IMR-90 (cell line): ENCODE measurements at regions not wholly inside any gene's neighbourhood (a gene's known extent, or its start where the extent isn't known, plus 50 kb on each side); places are given as distances from the start of the nearest gene placed in this dataset.

Experiments used
- ATAC-seq: fragments of 200-7000 bp; cut with Tn5 transposase; 2 replicates; pipeline ENCODE4 v1.9.1; 2020; ENCODE audit warnings: low read depth, mild to moderate bottlenecking, moderate library complexity
- BruUV-seq: library from RNA; stranded (reverse); fragments of 400-500 nt; replicated peaks from 2 replicates; lab custom pipeline; 2021; lab: Mats Ljungman, UMichigan
- CTCF ChIA-PET: fragments of 300-600 bp; formaldehyde crosslinking; extraction: SDS; loops from one replicate; lab custom pipeline; 2021; ENCODE audit warnings: antibody characterized with exemption; lab: Yijun Ruan, JAX
- POLR2A ChIA-PET: fragments of 300-600 bp; sonication (Branson Sonifier 250); formaldehyde crosslinking; loops from one replicate; lab custom pipeline; 2022; ENCODE audit warnings: antibody characterized with exemption; ENCODE audit not compliant: unreplicated experiment; lab: Charles Lee
- DNase-seq: peaks from one replicate; pipeline ENCODE4 v3.0.0; 2013
- H2AFZ ChIP-seq: replicated peaks from 2 replicates; pipeline ENCODE3; 2013; ENCODE audit warnings: low read length, mild to moderate bottlenecking; ENCODE audit not compliant: poor library complexity
- H2AK5ac ChIP-seq: 2 replicates; pipeline ENCODE4 v1.6.1; 2013; ENCODE audit warnings: low read depth, low read length, inconsistent platforms
- H2AK9ac ChIP-seq: replicated peaks from 2 replicates; pipeline ENCODE3; 2013; ENCODE audit warnings: mild to moderate bottlenecking, low read depth, low read length, moderate library complexity; ENCODE audit not compliant: poor library complexity
- H2BK120ac ChIP-seq: 2 replicates; pipeline ENCODE4 v1.6.1; 2013; ENCODE audit warnings: low read depth, low read length, inconsistent platforms
- H2BK15ac ChIP-seq: 3 replicates; pipeline ENCODE4 v1.6.1; 2013; ENCODE audit warnings: low read depth, low read length, inconsistent platforms
- H2BK20ac ChIP-seq: 2 replicates; pipeline ENCODE4 v1.6.1; 2013; ENCODE audit warnings: low read depth, mild to moderate bottlenecking, inconsistent platforms, low read length, moderate library complexity
- H2BK5ac ChIP-seq: 2 replicates; pipeline ENCODE4 v1.6.1; 2013; ENCODE audit warnings: mild to moderate bottlenecking, low read depth, low read length, inconsistent platforms; ENCODE audit not compliant: poor library complexity, severe bottlenecking
- H3K14ac ChIP-seq: replicated peaks from 2 replicates; pipeline ENCODE4 v1.6.1; 2013; ENCODE audit warnings: low read depth, low read length, inconsistent platforms
- H3K18ac ChIP-seq: 2 replicates; pipeline ENCODE4 v1.6.1; 2013; ENCODE audit warnings: low read depth, low read length, control low read depth
- H3K23ac ChIP-seq: 2 replicates; pipeline ENCODE4 v1.6.1; 2013; ENCODE audit warnings: low read depth, low read length, inconsistent platforms
- H3K27ac ChIP-seq: 2 replicates; pipeline ENCODE4 v1.5.1; 2013; ENCODE audit warnings: mild to moderate bottlenecking, control low read depth, low read length; ENCODE audit not compliant: insufficient read depth
- H3K27me3 ChIP-seq: 2 replicates; pipeline ENCODE4 v1.6.1; 2013; ENCODE audit warnings: low read length; ENCODE audit not compliant: control insufficient read depth, insufficient read depth
- H3K36me3 ChIP-seq: 2 replicates; pipeline ENCODE4 v1.6.1; 2013; ENCODE audit warnings: low read length, mixed read lengths; ENCODE audit not compliant: control insufficient read depth, insufficient read depth
- H3K4ac ChIP-seq: 2 replicates; pipeline ENCODE4 v1.6.1; 2013; ENCODE audit warnings: low read depth, low read length, inconsistent platforms
- H3K4me1 ChIP-seq: 2 replicates; pipeline ENCODE4 v1.6.1; 2013; ENCODE audit warnings: low read length, mixed read lengths; ENCODE audit not compliant: control insufficient read depth, insufficient read depth
- H3K4me2 ChIP-seq: 2 replicates; pipeline ENCODE4 v1.6.1; 2013; ENCODE audit warnings: low read depth, mild to moderate bottlenecking, control low read depth, low read length, moderate library complexity
- H3K4me3 ChIP-seq: 2 replicates; pipeline ENCODE4 v1.5.1; 2013; ENCODE audit warnings: low read depth, mild to moderate bottlenecking, control low read depth, low read length, moderate library complexity; ENCODE audit not compliant: insufficient read depth
- H3K56ac ChIP-seq: 2 replicates; pipeline ENCODE4 v1.6.1; 2013; ENCODE audit warnings: low read length, inconsistent platforms; ENCODE audit not compliant: insufficient read depth; ENCODE audit errors: extremely low read depth
- H3K79me1 ChIP-seq, 2 experiments: 2 replicates each; pipeline ENCODE4 v1.6.1; 2013; ENCODE audit warnings: low read length in 2 of 2, inconsistent platforms in 1 of 2, low read depth in 1 of 2
- H3K9ac ChIP-seq: 2 replicates; pipeline ENCODE4 v1.6.1; 2013; ENCODE audit warnings: low read depth, low read length, control low read depth
- H3K9me1 ChIP-seq: 2 replicates; pipeline ENCODE4 v1.6.1; 2013; ENCODE audit warnings: low read length, inconsistent platforms; ENCODE audit not compliant: insufficient read depth
- H3K9me3 ChIP-seq: 2 replicates; pipeline ENCODE4 v1.6.1; 2013; ENCODE audit warnings: low read length; ENCODE audit not compliant: control insufficient read depth, insufficient read depth
- H4K20me1 ChIP-seq: 2 replicates; pipeline ENCODE4 v1.6.1; 2013; ENCODE audit warnings: low read length, inconsistent platforms; ENCODE audit not compliant: insufficient read depth
- H4K5ac ChIP-seq: 2 replicates; pipeline ENCODE4 v1.6.1; 2013; ENCODE audit warnings: mild to moderate bottlenecking, low read depth, low read length, control low read depth
- H4K8ac ChIP-seq, 2 experiments: 2 replicates each; pipeline ENCODE4 v1.6.1; 2013; ENCODE audit warnings: low read depth in 2 of 2, low read length in 2 of 2, control low read depth in 1 of 2, inconsistent platforms in 1 of 2
- H4K91ac ChIP-seq: 2 replicates; pipeline ENCODE4 v1.6.1; 2013; ENCODE audit warnings: low read depth, low read length, inconsistent platforms; ENCODE audit not compliant: insufficient read depth
- CEBPB ChIP-seq: IDR thresholded peaks from 2 replicates; pipeline ENCODE4 v1.6.1; 2012; ENCODE audit warnings: low read depth, low read length, improper control_type of control experiment
- CHD1 ChIP-seq: IDR thresholded peaks from 2 replicates; pipeline ENCODE4 v1.6.1; 2012; ENCODE audit warnings: low read depth, low read length, improper control_type of control experiment
- ELK1 ChIP-seq: fragments of 150-350 bp; IDR thresholded peaks from 2 replicates; pipeline ENCODE4 v1.6.1; 2016; ENCODE audit warnings: low read depth, mild to moderate bottlenecking, low read length, moderate library complexity, borderline replicate concordance
- MAZ ChIP-seq: IDR thresholded peaks from 2 replicates; pipeline ENCODE4 v1.6.1; 2012; ENCODE audit warnings: low read depth, mild to moderate bottlenecking, low read length, improper control_type of control experiment, moderate library complexity, borderline replicate concordance
- POLR2A ChIP-seq: IDR thresholded peaks from 2 replicates; pipeline ENCODE4 v1.6.1; 2012; ENCODE audit warnings: mild to moderate bottlenecking, low read depth, low read length
- RAD21 ChIP-seq: IDR thresholded peaks from 2 replicates; pipeline ENCODE4 v1.6.1; 2012; ENCODE audit warnings: low read length, improper control_type of control experiment
- RCOR1 ChIP-seq: IDR thresholded peaks from 2 replicates; pipeline ENCODE4 v1.6.1; 2012; ENCODE audit warnings: mild to moderate bottlenecking, low read length, improper control_type of control experiment; ENCODE audit not compliant: insufficient replicate concordance
- RFX5 ChIP-seq: IDR thresholded peaks from 2 replicates; pipeline ENCODE4 v1.8.0; 2012; ENCODE audit warnings: low read depth, mild to moderate bottlenecking, low read length, moderate library complexity
- SMC3 ChIP-seq: fragments of 150-350 bp; IDR thresholded peaks from 2 replicates; pipeline ENCODE4 v1.6.1; 2016; ENCODE audit warnings: low read depth, mild to moderate bottlenecking, antibody characterized with exemption, low read length, moderate library complexity
- WGBS, 2 experiments: methylation state at CpG; one replicate each; pipeline versions ENCODE4 v1.1.5 to v1.1.7; 2013; ENCODE audit warnings: missing lambda C conversion rate in 2 of 2; ENCODE audit not compliant: insufficient read length in 1 of 2; ENCODE audit errors: extremely low coverage in 2 of 2; 5-methylcytosine and 5-hydroxymethylcytosine counted together
- dilution Hi-C: fragments of 300-500 bp; cut with HindIII; formaldehyde crosslinking; loops from one replicate; pipeline ENCODE4 v1.14.3; 2018; ENCODE audit warnings: low sequenced_read_pairs; ENCODE audit not compliant: unreplicated experiment
- in situ Hi-C: fragments of 300-500 bp; cut with MboI; formaldehyde crosslinking; loops from 3 replicates; pipeline ENCODE4 v1.14.3; 2019; ENCODE audit warnings: low sequenced_read_pairs, inconsistent platforms, mixed read lengths
- intact Hi-C: fragments of 100-400 bp; cut with micrococcal nuclease; formaldehyde crosslinking; loops from 2 replicates; pipeline ENCODE4 v1.10.0; 2022
- TF ChIP-seq, protein P1 (sequence below): conservative IDR thresholded peaks from 2 replicates; pipeline ENCODE4 v1.5.1; 2012; ENCODE audit warnings: mild to moderate bottlenecking, low read depth, low read length, improper control_type of control experiment
- TF ChIP-seq, protein P2 (sequence below): fragments of 150-350 bp; IDR thresholded peaks from 2 replicates; pipeline ENCODE4 v1.6.1; 2017; ENCODE audit warnings: mild to moderate bottlenecking, antibody characterized with exemption, low read length, low read depth

- intact Hi-C loops (no loop called here), dilution Hi-C loops (no loop called here), in situ Hi-C loops (no loop called here)
- Histone ChIP-seq H3K18ac (no peak overlapping the region), H4K8ac (no peak overlapping the region), H3K27me3 (no peaks in the 10 kb centered on the region; the same call in 1 of the 2 replicates), H3K4me3 (no peak overlapping the region), H3K36me3 (no peaks in the 10 kb centered on the region), H3K4me1 (peaks cover 4% of the 10 kb centered on the region; the same call in 1 of the 2 replicates), H2BK5ac (no peak overlapping the region), H4K91ac (no peak overlapping the region), H2AK5ac (no peak overlapping the region), H3K9me3 (no peaks in the 10 kb centered on the region), H3K9ac (no peak overlapping the region), H4K20me1 (no peaks in the 10 kb centered on the region), H2BK120ac (no peak overlapping the region), H3K14ac (no peak overlapping the region), H3K56ac (no peak overlapping the region), H3K4ac (no peak overlapping the region), H3K23ac (no peak overlapping the region), H2BK15ac (no peak overlapping the region), H2AFZ (peak overlapping the region; percentile 14), H2BK20ac (no peak overlapping the region), H3K4me2 (no peak overlapping the region), H3K9me1 (no peaks in the 10 kb centered on the region), H4K5ac (no peak overlapping the region), H3K27ac (no peak overlapping the region), H2AK9ac (no peak overlapping the region), H3K79me1 (no peaks in the 10 kb centered on the region)
- DNase-seq (no peak), ATAC-seq (no peak)
- CTCF ChIA-PET = no interaction called here
- no TSS peak for BruUV-seq
- 85% methylated on average over 6 of the region's 7 CpGs; no CpG with 5 or more reads in 1 of the 2 experiments for WGBS, 2 experiments
- POLR2A ChIA-PET = no interaction called here
- TF ChIP-seq RCOR1 (no peak), CHD1 (no peak), MAZ (no peak), RFX5 (no peak), RAD21 (no peak), ELK1 (no peak), POLR2A (no peak), CEBPB (no peak), SMC3 (no peak)
- TF ChIP-seq, protein P1, sequence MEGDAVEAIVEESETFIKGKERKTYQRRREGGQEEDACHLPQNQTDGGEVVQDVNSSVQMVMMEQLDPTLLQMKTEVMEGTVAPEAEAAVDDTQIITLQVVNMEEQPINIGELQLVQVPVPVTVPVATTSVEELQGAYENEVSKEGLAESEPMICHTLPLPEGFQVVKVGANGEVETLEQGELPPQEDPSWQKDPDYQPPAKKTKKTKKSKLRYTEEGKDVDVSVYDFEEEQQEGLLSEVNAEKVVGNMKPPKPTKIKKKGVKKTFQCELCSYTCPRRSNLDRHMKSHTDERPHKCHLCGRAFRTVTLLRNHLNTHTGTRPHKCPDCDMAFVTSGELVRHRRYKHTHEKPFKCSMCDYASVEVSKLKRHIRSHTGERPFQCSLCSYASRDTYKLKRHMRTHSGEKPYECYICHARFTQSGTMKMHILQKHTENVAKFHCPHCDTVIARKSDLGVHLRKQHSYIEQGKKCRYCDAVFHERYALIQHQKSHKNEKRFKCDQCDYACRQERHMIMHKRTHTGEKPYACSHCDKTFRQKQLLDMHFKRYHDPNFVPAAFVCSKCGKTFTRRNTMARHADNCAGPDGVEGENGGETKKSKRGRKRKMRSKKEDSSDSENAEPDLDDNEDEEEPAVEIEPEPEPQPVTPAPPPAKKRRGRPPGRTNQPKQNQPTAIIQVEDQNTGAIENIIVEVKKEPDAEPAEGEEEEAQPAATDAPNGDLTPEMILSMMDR = no peak
- TF ChIP-seq, protein P2, sequence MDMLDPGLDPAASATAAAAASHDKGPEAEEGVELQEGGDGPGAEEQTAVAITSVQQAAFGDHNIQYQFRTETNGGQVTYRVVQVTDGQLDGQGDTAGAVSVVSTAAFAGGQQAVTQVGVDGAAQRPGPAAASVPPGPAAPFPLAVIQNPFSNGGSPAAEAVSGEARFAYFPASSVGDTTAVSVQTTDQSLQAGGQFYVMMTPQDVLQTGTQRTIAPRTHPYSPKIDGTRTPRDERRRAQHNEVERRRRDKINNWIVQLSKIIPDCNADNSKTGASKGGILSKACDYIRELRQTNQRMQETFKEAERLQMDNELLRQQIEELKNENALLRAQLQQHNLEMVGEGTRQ = no peak
Observed at GRCh38 chr1:222026280-222026679, 284.4 kb upstream of the DUSP10 start.
